ENCODE measurements at regions not wholly inside any gene's neighbourhood (a gene's known extent, or its start where the extent isn't known, plus 50 kb on each side); places are given as distances from the start of the nearest gene placed in this dataset.

GRCh38 chr7:18384491-18385143, 110.9 kb upstream of the HDAC9 start:
- no peak for TF ChIP-seq CTCF (IDR thresholded peaks at IDR 0.05; ENCODE audit: low read depth, low read length)
- TF ChIP-seq EZH2phosphoT487 (IDR thresholded peaks at IDR 0.05; ENCODE audit: low read depth), result no peak
